IMR-90 (cell line): ENCODE measurements at regions not wholly inside any gene's neighbourhood (a gene's known extent, or its start where the extent isn't known, plus 50 kb on each side); places are given as distances from the start of the nearest gene placed in this dataset.

ENCODE experiments used
- ATAC-seq: fragments of 200-7000 bp; cut with Tn5 transposase; 2 replicates; pipeline ENCODE4 v1.9.1; 2020; ENCODE audit warnings: low read depth, mild to moderate bottlenecking, moderate library complexity
- BruUV-seq: library from RNA; stranded (reverse); fragments of 400-500 nt; replicated peaks from 2 replicates; lab custom pipeline; 2021; lab: Mats Ljungman, UMichigan
- CTCF ChIA-PET: fragments of 300-600 bp; formaldehyde crosslinking; extraction: SDS; loops from one replicate; lab custom pipeline; 2021; ENCODE audit warnings: antibody characterized with exemption; lab: Yijun Ruan, JAX
- POLR2A ChIA-PET: fragments of 300-600 bp; sonication (Branson Sonifier 250); formaldehyde crosslinking; loops from one replicate; lab custom pipeline; 2022; ENCODE audit warnings: antibody characterized with exemption; ENCODE audit not compliant: unreplicated experiment; lab: Charles Lee
- DNase-seq: peaks from one replicate; pipeline ENCODE4 v3.0.0; 2013
- H2AFZ ChIP-seq: replicated peaks from 2 replicates; pipeline ENCODE3; 2013; ENCODE audit warnings: low read length, mild to moderate bottlenecking; ENCODE audit not compliant: poor library complexity
- H2AK5ac ChIP-seq: 2 replicates; pipeline ENCODE4 v1.6.1; 2013; ENCODE audit warnings: low read depth, low read length, inconsistent platforms
- H2AK9ac ChIP-seq: replicated peaks from 2 replicates; pipeline ENCODE3; 2013; ENCODE audit warnings: mild to moderate bottlenecking, low read depth, low read length, moderate library complexity; ENCODE audit not compliant: poor library complexity
- H2BK120ac ChIP-seq: 2 replicates; pipeline ENCODE4 v1.6.1; 2013; ENCODE audit warnings: low read depth, low read length, inconsistent platforms
- H2BK15ac ChIP-seq: 3 replicates; pipeline ENCODE4 v1.6.1; 2013; ENCODE audit warnings: low read depth, low read length, inconsistent platforms
- H2BK20ac ChIP-seq: 2 replicates; pipeline ENCODE4 v1.6.1; 2013; ENCODE audit warnings: low read depth, mild to moderate bottlenecking, inconsistent platforms, low read length, moderate library complexity
- H2BK5ac ChIP-seq: 2 replicates; pipeline ENCODE4 v1.6.1; 2013; ENCODE audit warnings: mild to moderate bottlenecking, low read depth, low read length, inconsistent platforms; ENCODE audit not compliant: poor library complexity, severe bottlenecking
- H3K14ac ChIP-seq: replicated peaks from 2 replicates; pipeline ENCODE4 v1.6.1; 2013; ENCODE audit warnings: low read depth, low read length, inconsistent platforms
- H3K18ac ChIP-seq: 2 replicates; pipeline ENCODE4 v1.6.1; 2013; ENCODE audit warnings: low read depth, low read length, control low read depth
- H3K23ac ChIP-seq: 2 replicates; pipeline ENCODE4 v1.6.1; 2013; ENCODE audit warnings: low read depth, low read length, inconsistent platforms
- H3K27ac ChIP-seq: 2 replicates; pipeline ENCODE4 v1.5.1; 2013; ENCODE audit warnings: mild to moderate bottlenecking, control low read depth, low read length; ENCODE audit not compliant: insufficient read depth
- H3K27me3 ChIP-seq: 2 replicates; pipeline ENCODE4 v1.6.1; 2013; ENCODE audit warnings: low read length; ENCODE audit not compliant: control insufficient read depth, insufficient read depth
- H3K36me3 ChIP-seq: 2 replicates; pipeline ENCODE4 v1.6.1; 2013; ENCODE audit warnings: low read length, mixed read lengths; ENCODE audit not compliant: control insufficient read depth, insufficient read depth
- H3K4ac ChIP-seq: 2 replicates; pipeline ENCODE4 v1.6.1; 2013; ENCODE audit warnings: low read depth, low read length, inconsistent platforms
- H3K4me1 ChIP-seq: 2 replicates; pipeline ENCODE4 v1.6.1; 2013; ENCODE audit warnings: low read length, mixed read lengths; ENCODE audit not compliant: control insufficient read depth, insufficient read depth
- H3K4me2 ChIP-seq: 2 replicates; pipeline ENCODE4 v1.6.1; 2013; ENCODE audit warnings: low read depth, mild to moderate bottlenecking, control low read depth, low read length, moderate library complexity
- H3K4me3 ChIP-seq: 2 replicates; pipeline ENCODE4 v1.5.1; 2013; ENCODE audit warnings: low read depth, mild to moderate bottlenecking, control low read depth, low read length, moderate library complexity; ENCODE audit not compliant: insufficient read depth
- H3K56ac ChIP-seq: 2 replicates; pipeline ENCODE4 v1.6.1; 2013; ENCODE audit warnings: low read length, inconsistent platforms; ENCODE audit not compliant: insufficient read depth; ENCODE audit errors: extremely low read depth
- H3K79me1 ChIP-seq, 2 experiments: 2 replicates each; pipeline ENCODE4 v1.6.1; 2013; ENCODE audit warnings: low read length in 2 of 2, inconsistent platforms in 1 of 2, low read depth in 1 of 2
- H3K9ac ChIP-seq: 2 replicates; pipeline ENCODE4 v1.6.1; 2013; ENCODE audit warnings: low read depth, low read length, control low read depth
- H3K9me1 ChIP-seq: 2 replicates; pipeline ENCODE4 v1.6.1; 2013; ENCODE audit warnings: low read length, inconsistent platforms; ENCODE audit not compliant: insufficient read depth
- H3K9me3 ChIP-seq: 2 replicates; pipeline ENCODE4 v1.6.1; 2013; ENCODE audit warnings: low read length; ENCODE audit not compliant: control insufficient read depth, insufficient read depth
- H4K20me1 ChIP-seq: 2 replicates; pipeline ENCODE4 v1.6.1; 2013; ENCODE audit warnings: low read length, inconsistent platforms; ENCODE audit not compliant: insufficient read depth
- H4K5ac ChIP-seq: 2 replicates; pipeline ENCODE4 v1.6.1; 2013; ENCODE audit warnings: mild to moderate bottlenecking, low read depth, low read length, control low read depth
- H4K8ac ChIP-seq, 2 experiments: 2 replicates each; pipeline ENCODE4 v1.6.1; 2013; ENCODE audit warnings: low read depth in 2 of 2, low read length in 2 of 2, control low read depth in 1 of 2, inconsistent platforms in 1 of 2
- H4K91ac ChIP-seq: 2 replicates; pipeline ENCODE4 v1.6.1; 2013; ENCODE audit warnings: low read depth, low read length, inconsistent platforms; ENCODE audit not compliant: insufficient read depth
- BHLHE40 ChIP-seq: fragments of 150-350 bp; IDR thresholded peaks from 2 replicates; pipeline ENCODE4 v1.6.1; 2016; ENCODE audit warnings: mild to moderate bottlenecking, low read depth, low read length
- MAZ ChIP-seq: IDR thresholded peaks from 2 replicates; pipeline ENCODE4 v1.6.1; 2012; ENCODE audit warnings: low read depth, mild to moderate bottlenecking, low read length, improper control_type of control experiment, moderate library complexity, borderline replicate concordance
- POLR2A ChIP-seq: IDR thresholded peaks from 2 replicates; pipeline ENCODE4 v1.6.1; 2012; ENCODE audit warnings: mild to moderate bottlenecking, low read depth, low read length
- RCOR1 ChIP-seq: IDR thresholded peaks from 2 replicates; pipeline ENCODE4 v1.6.1; 2012; ENCODE audit warnings: mild to moderate bottlenecking, low read length, improper control_type of control experiment; ENCODE audit not compliant: insufficient replicate concordance
- SMC3 ChIP-seq: fragments of 150-350 bp; IDR thresholded peaks from 2 replicates; pipeline ENCODE4 v1.6.1; 2016; ENCODE audit warnings: low read depth, mild to moderate bottlenecking, antibody characterized with exemption, low read length, moderate library complexity
- WGBS, 2 experiments: methylation state at CpG; one replicate each; pipeline versions ENCODE4 v1.1.5 to v1.1.7; 2013; ENCODE audit warnings: missing lambda C conversion rate in 2 of 2; ENCODE audit not compliant: insufficient read length in 1 of 2; ENCODE audit errors: extremely low coverage in 2 of 2; 5-methylcytosine and 5-hydroxymethylcytosine counted together
- dilution Hi-C: fragments of 300-500 bp; cut with HindIII; formaldehyde crosslinking; loops from one replicate; pipeline ENCODE4 v1.14.3; 2018; ENCODE audit warnings: low sequenced_read_pairs; ENCODE audit not compliant: unreplicated experiment
- in situ Hi-C: fragments of 300-500 bp; cut with MboI; formaldehyde crosslinking; loops from 3 replicates; pipeline ENCODE4 v1.14.3; 2019; ENCODE audit warnings: low sequenced_read_pairs, inconsistent platforms, mixed read lengths
- intact Hi-C: fragments of 100-400 bp; cut with micrococcal nuclease; formaldehyde crosslinking; loops from 2 replicates; pipeline ENCODE4 v1.10.0; 2022
- TF ChIP-seq, protein P1 (sequence below): conservative IDR thresholded peaks from 2 replicates; pipeline ENCODE4 v1.5.1; 2012; ENCODE audit warnings: mild to moderate bottlenecking, low read depth, low read length, improper control_type of control experiment

- no peak overlapping the region for H3K56ac ChIP-seq
- H2BK20ac ChIP-seq, result no peak overlapping the region
- no peak overlapping the region for H3K27ac ChIP-seq
- H3K4me2 ChIP-seq, result no peak overlapping the region
- dilution Hi-C loops, result no loop called here
- H3K9me1 ChIP-seq, result no peaks in the 10 kb centered on the region
- no peak overlapping the region for H3K23ac ChIP-seq
- no peak overlapping the region for H3K4me3 ChIP-seq
- DNase-seq (no peak), ATAC-seq (no peak)
- H3K27me3 ChIP-seq, result no peaks in the 10 kb centered on the region
- no peak overlapping the region for H2BK15ac ChIP-seq
- no peak overlapping the region for H3K18ac ChIP-seq
- no peaks in the 10 kb centered on the region for H3K36me3 ChIP-seq
- no peak overlapping the region for H3K14ac ChIP-seq
- intact Hi-C loops, result no loop called here
- no peak overlapping the region for H4K8ac ChIP-seq
- H3K9ac ChIP-seq, result no peak overlapping the region
- in situ Hi-C loops, result no loop called here
- H2BK5ac ChIP-seq, result no peak overlapping the region
- H3K79me1 ChIP-seq, result no peaks in the 10 kb centered on the region
- no TSS peak for BruUV-seq
- no peaks in the 10 kb centered on the region for H3K9me3 ChIP-seq
- H3K4me1 ChIP-seq, result no peaks in the 10 kb centered on the region
- no peak overlapping the region for H3K4ac ChIP-seq
- POLR2A ChIA-PET, result no interaction called here
- no peak overlapping the region for H4K91ac ChIP-seq
- CTCF ChIA-PET, result no interaction called here
- no peak overlapping the region for H2BK120ac ChIP-seq
- no peaks in the 10 kb centered on the region for H4K20me1 ChIP-seq
- no peak overlapping the region for H4K5ac ChIP-seq
- no peak overlapping the region for H2AK9ac ChIP-seq
- H2AFZ ChIP-seq, result no peak overlapping the region
- 100% methylated on average over 1 of the region's 7 CpGs; no CpG with 5 or more reads in 1 of the 2 experiments for WGBS, 2 experiments
- no peak overlapping the region for H2AK5ac ChIP-seq
- TF ChIP-seq POLR2A (no peak), SMC3 (no peak), BHLHE40 (no peak), MAZ (no peak), RCOR1 (no peak)
- TF ChIP-seq, protein P1, sequence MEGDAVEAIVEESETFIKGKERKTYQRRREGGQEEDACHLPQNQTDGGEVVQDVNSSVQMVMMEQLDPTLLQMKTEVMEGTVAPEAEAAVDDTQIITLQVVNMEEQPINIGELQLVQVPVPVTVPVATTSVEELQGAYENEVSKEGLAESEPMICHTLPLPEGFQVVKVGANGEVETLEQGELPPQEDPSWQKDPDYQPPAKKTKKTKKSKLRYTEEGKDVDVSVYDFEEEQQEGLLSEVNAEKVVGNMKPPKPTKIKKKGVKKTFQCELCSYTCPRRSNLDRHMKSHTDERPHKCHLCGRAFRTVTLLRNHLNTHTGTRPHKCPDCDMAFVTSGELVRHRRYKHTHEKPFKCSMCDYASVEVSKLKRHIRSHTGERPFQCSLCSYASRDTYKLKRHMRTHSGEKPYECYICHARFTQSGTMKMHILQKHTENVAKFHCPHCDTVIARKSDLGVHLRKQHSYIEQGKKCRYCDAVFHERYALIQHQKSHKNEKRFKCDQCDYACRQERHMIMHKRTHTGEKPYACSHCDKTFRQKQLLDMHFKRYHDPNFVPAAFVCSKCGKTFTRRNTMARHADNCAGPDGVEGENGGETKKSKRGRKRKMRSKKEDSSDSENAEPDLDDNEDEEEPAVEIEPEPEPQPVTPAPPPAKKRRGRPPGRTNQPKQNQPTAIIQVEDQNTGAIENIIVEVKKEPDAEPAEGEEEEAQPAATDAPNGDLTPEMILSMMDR, result no peak
Observed at GRCh38 chr4:126448086-126448845, 1133.5 kb downstream of the FAT4 start.
